Hypothalamus (tissue), 51 donors: ENCODE measurements at regions not wholly inside any gene's neighbourhood (a gene's known extent, or its start where the extent isn't known, plus 50 kb on each side); places are given as distances from the start of the nearest gene placed in this dataset.

ENCODE experiments used
- DNase-seq, 51 donors: peaks; one replicate each; lab custom pipeline; 2025; lab: John Stamatoyannopoulos, UW

GRCh38 chr6:40313582-40313981, 273.6 kb downstream of the LRFN2 start:
- no peak for DNase-seq

DNA sequence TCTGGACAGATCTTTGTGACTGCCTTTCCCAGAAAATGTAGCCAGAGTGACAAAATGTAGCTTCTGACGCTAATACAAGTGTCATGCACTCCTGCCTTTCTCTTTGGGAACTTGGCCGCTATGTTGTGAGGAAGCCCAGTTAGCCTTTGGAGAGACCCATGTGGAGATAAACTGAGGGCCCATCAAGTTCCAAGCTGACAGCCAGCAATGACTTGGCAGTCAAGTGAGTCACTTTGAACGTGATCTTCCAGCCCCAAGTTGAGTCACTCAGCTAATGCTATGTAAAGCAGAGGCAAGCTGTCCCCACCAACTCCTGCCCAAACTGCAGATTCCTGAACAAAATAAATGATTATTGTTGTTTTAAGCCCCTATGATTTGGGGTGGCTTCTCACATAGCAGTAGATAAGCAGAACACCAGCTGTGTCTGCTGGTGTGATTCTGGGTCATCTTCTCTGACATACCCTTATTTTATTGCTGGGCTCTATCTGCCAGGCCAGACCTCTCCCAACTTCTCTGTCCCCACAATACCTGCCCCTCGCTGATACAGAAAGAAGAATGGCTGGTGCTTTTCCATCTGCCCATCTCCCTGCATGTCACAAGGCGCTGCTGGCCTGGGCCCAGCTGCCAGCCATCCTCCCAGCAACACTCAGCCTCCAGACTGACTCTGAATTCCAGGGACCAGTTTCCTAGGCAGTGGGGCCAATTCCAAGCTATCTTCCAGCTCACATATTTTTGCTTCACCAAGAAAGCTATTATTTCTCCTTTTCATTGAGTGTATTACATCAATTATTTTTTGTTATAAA, 274.8 kb downstream of the LRFN2 start:
- peak in 8 of 51 donors; percentile 2 to 47 (median 10) for DNase-seq

- DNase-seq: peak in 38 of 51 donors; percentile 2 to 72 (median 23)
Observed at GRCh38 chr6:40308533-40309306, 278.4 kb downstream of the LRFN2 start.

GRCh38 chr6:40307712-40308111, 279.5 kb downstream of the LRFN2 start:
- no peak for DNase-seq

GRCh38 chr6:40302856-40303454, 284.2 kb downstream of the LRFN2 start:
- no peak for DNase-seq

DNA sequence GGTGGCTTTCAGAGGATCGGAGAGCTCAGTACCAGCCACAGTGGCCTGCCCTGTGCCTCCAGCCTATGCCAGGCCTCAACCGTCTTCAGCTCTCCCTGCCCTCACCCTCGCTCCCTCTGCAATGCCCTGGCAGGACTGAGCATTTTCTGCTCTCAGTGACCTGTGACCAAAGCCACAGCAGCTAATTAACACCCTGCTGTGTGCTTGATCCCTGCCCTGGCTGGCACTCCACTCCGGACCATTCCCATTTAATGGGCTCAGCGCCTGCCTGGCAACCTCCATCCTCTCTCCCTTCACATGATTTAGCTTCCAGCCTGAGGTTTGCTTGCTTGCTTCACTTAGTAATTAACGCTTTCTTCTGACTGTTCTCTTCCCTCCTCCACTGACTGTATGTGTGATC, 287.5 kb downstream of the LRFN2 start:
- DNase-seq: peak in 31 of 51 donors; percentile 2 to 65 (median 31)

DNA sequence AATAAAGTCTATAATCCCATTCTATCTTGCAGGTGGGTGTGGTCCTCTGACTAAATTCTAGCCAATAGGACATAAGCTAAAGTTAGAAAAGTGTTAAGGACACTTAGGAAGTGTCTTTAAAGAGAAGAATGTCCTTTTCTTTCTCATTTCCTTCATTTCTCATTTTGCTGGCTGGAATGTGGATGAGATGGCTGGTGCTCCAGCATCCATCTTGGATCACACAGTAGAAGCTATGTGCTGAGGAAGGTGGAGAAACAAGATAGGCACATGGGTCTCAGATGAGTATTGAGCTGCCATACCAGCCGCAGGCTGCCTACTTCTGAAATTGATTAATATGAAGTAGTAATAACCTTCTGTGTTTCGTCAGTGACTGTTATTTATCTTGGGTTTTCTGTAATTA, 289.0 kb downstream of the LRFN2 start:
- DNase-seq: no peak

DNA sequence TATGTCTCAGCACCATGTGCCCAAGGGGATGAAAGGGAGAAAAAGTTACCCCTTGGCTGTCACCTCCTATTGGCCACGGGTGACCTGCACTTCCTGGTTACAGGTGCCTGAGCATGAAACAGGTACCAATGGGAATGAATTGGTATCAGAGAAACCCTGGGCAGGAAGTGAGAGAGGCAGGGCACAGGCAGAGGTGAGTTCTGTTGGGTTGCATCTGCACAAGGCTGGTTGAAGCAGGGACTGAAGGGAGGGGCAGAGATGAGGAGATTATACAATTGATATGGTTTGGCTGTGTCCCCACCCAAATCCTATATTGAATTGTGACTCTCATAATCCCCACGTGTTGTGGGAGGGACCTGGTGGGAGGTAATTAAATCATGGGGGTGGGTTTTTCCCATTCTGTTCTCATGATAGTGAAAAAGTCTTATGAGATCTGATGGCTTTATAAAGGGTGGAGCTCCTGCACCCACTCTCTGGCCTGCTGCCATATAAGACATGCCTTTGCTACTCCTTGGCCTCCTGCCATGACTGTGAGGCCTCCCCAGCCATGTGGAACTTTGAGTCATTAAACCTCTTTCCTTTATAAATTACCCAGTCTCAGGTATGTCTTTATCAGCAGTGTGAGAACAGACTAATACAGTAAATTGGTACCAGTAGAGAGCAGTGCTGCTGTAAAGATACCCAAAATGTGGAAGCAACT, 291.8 kb downstream of the LRFN2 start:
- DNase-seq: no peak

- DNase-seq: peak in 4 of 51 donors; percentile 7 to 37 (median 16)
Observed at GRCh38 chr6:40293460-40294185, 293.5 kb downstream of the LRFN2 start.

DNA sequence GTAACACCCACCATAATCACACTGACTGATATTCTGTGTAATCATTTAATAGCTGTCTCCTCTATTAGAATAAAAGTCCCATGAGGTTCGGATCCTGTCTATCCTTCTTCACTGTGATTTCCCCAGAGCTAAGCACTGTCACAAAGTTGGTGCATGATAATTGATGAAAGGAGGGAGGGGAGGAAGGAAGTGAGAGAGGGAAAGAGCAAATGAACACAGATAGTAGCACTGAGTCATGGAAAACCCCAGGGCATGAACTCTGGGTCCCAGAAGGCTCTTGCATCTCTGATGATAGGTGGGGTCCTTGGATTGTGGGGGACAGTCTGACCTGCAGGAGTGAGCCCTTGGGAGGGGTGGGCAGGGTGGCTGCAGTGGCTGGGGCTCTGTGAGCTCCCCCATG, 294.1 kb downstream of the LRFN2 start:
- DNase-seq: no peak

DNA sequence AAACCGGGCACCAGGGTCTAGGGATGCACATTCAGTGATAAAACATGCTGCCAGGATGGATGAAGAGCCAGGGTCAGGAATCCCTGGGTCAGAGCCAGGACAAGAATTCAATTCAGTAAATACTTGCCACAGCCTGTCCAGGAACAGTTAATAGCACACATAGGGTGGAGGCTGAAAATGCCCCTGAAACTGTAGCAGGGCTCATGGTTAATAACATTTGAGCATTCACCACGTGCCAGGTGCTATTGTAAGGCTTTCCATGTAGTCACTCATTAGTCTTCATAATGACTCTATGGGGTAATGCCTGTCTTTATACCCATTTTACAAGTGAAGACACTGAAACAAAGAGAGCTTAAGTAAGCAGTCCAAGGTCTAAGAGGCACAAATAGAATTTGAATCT, 296.3 kb downstream of the LRFN2 start:
- DNase-seq: no peak

GRCh38 chr6:40288919-40289318, 298.2 kb downstream of the LRFN2 start:
- no peak for DNase-seq

DNA sequence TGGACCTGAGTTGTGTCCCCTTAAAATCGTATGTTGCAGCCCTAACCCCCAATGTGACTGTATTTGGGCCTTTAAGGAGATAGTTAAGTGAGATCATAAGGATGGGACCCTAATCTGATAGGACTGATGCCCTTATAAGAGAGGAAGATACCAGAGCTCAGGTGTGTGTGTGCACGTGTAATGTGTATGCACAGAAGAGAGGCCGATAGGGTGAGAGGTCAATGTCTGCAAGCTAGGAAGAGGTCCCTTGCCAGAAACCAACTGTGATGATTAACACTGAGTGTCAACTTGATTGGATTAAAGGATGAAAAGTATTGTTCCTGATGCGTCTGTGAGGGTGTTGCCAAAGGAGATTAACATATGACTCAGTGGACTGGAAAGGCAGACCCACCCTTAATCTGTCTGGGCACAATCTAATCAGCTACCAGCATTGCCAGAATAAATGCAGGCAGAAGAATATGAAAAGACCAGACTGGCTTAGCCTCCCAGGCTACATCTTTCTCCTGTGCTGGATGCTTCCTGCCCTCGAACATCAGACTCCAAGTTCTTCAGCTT, 299.8 kb downstream of the LRFN2 start:
- DNase-seq: no peak

GRCh38 chr6:40286721-40287120, 300.4 kb downstream of the LRFN2 start:
- no peak for DNase-seq

DNA sequence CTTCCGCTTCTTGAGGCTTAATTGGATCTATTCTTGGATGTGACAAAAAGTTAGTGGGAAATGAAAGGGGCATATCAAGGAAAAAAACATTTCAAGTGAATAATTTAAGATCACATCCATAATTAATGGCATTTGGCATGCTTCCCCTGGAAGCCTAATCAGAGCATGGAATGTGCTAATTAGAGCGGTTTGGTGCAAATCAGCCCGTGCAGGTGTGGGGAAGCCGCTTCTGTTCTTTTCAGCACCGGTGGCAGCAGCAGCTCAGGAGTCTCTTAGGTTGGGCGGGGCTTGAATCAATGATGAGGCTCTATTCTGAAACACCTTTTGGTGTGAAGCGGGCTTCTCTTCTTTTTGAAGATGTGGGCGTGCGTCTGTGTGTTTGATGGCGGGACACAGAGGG, 301.2 kb downstream of the LRFN2 start:
- peak in 2 of 51 donors; percentile 4 to 14 for DNase-seq

- no peak for DNase-seq
Observed at GRCh38 chr6:40285535-40285934, 301.6 kb downstream of the LRFN2 start.

DNA sequence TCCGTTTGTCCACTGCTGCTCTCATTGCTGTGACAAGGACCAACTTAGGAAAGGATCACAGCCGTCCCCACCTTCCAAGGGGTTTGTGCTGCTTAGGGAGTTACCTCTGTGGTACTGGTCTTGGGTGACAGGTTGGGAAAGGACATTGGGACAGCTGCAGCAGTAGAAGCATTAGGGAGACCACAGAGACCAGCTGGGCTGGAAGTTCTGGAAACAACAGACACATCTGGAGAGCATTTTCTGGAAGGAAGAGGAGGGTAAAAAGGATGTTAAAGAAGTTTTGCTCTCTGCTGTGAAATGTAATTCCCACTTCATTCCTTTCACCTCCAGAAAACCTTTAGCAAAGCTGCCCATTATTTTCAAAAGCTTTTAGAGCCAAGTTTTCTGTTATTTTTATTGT, 304.2 kb downstream of the LRFN2 start:
- no peak for DNase-seq

DNA sequence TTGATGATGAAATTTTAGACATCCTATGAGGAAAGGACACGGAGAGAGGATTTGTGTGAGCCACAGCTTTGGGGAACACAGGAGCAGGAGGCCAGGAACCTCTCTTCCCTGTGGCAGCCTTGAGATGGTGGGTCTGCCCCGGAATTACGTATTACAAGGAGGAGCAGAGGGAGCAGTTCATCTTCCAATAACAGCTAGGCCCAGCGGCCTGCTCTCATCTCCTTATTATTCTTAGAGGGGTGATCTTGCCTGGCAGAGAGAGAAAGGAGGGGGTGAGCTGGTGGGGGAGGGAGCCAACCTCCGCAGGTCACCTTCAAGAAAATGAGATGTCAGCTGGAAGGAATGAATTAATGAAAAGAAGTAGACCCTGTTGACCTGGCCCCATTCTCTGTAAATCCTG, 305.8 kb downstream of the LRFN2 start:
- no peak for DNase-seq

- no peak for DNase-seq
Observed at GRCh38 chr6:40280231-40280630, 306.9 kb downstream of the LRFN2 start.

GRCh38 chr6:40276141-40276540, 311.0 kb downstream of the LRFN2 start:
- no peak for DNase-seq
